ENCODE measurements at regions not wholly inside any gene's neighbourhood (a gene's known extent, or its start where the extent isn't known, plus 50 kb on each side); places are given as distances from the start of the nearest gene placed in this dataset.

- DNase-seq (ENCODE audit: low read depth, low spot score) = no peak
- ChIA-PET POLR2A (no interaction called here), CTCF (interaction anchor here (0.7 kb wide), 1 partner anchor 1427 kb away, joined by 3 read pairs; no protein-coding TSS in a partner anchor)
- no peak overlapping the region for H3K4me3 ChIP-seq (ENCODE audit: low read depth, low read length)
- TF ChIP-seq CTCF (IDR thresholded peaks at IDR 0.05; ENCODE audit: insufficient read depth, low read length, missing control alignments) = no peak
Observed at GRCh38 chr10:55822096-55822495, 539.0 kb downstream of the ZWINT start.

- no peak overlapping the region for H3K4me3 ChIP-seq (ENCODE audit: low read depth, low read length)
- ChIA-PET POLR2A (no interaction called here), CTCF (no interaction called here)
- no peak for TF ChIP-seq CTCF (IDR thresholded peaks at IDR 0.05; ENCODE audit: insufficient read depth, low read length, missing control alignments)
- no peak for DNase-seq (ENCODE audit: low read depth, low spot score)
Observed at GRCh38 chr10:55820478-55820877, 540.6 kb downstream of the ZWINT start.

GRCh38 chr10:55820071-55820470 lies 541.0 kb downstream of the ZWINT start:
- H3K4me3 ChIP-seq (ENCODE audit: low read depth, low read length) = no peak overlapping the region
- POLR2A ChIA-PET = no interaction called here
- no peak for TF ChIP-seq CTCF (IDR thresholded peaks at IDR 0.05; ENCODE audit: insufficient read depth, low read length, missing control alignments)
- CTCF ChIA-PET = no interaction called here
- no peak for DNase-seq (ENCODE audit: low read depth, low spot score)

- no peak overlapping the region for H3K4me3 ChIP-seq (ENCODE audit: low read depth, low read length)
- no peak for TF ChIP-seq CTCF (IDR thresholded peaks at IDR 0.05; ENCODE audit: insufficient read depth, low read length, missing control alignments)
- ChIA-PET POLR2A (no interaction called here), CTCF (no interaction called here)
- DNase-seq (ENCODE audit: low read depth, low spot score) = no peak
Observed at GRCh38 chr10:55813451-55814170, 547.4 kb downstream of the ZWINT start.

- ChIA-PET POLR2A (no interaction called here), CTCF (no interaction called here)
- DNase-seq (ENCODE audit: low read depth, low spot score) = no peak
- TF ChIP-seq CTCF (IDR thresholded peaks at IDR 0.05; ENCODE audit: insufficient read depth, low read length, missing control alignments) = no peak
- no peak overlapping the region for H3K4me3 ChIP-seq (ENCODE audit: low read depth, low read length)
Observed at GRCh38 chr10:55803055-55803454, 558.0 kb downstream of the ZWINT start.

- TF ChIP-seq CTCF (IDR thresholded peaks at IDR 0.05; ENCODE audit: insufficient read depth, low read length, missing control alignments) = no peak
- no peak for DNase-seq (ENCODE audit: low read depth, low spot score)
- CTCF ChIA-PET = no interaction called here
- POLR2A ChIA-PET = no interaction called here
- no peak overlapping the region for H3K4me3 ChIP-seq (ENCODE audit: low read depth, low read length)
Observed at GRCh38 chr10:55801353-55801661, 559.8 kb downstream of the ZWINT start.

Data from AG04449 (cell line).